B cell (primary cell): ENCODE measurements at regions not wholly inside any gene's neighbourhood (a gene's known extent, or its start where the extent isn't known, plus 50 kb on each side); places are given as distances from the start of the nearest gene placed in this dataset.

Source experiments
- EZH2 ChIP-seq: IDR thresholded peaks from 2 replicates; pipeline ENCODE4 v1.6.1; 2012; ENCODE audit warnings: borderline replicate concordance, low read depth, mild to moderate bottlenecking, moderate library complexity, low read length; ENCODE audit not compliant: insufficient read depth, poor library complexity, severe bottlenecking
- TF ChIP-seq, protein P1 (sequence below): fragments of 200-600 bp; IDR thresholded peaks from one replicate; pipeline ENCODE4 v1.8.0; 2022; ENCODE audit warnings: antibody characterized with exemption, mild to moderate bottlenecking

DNA sequence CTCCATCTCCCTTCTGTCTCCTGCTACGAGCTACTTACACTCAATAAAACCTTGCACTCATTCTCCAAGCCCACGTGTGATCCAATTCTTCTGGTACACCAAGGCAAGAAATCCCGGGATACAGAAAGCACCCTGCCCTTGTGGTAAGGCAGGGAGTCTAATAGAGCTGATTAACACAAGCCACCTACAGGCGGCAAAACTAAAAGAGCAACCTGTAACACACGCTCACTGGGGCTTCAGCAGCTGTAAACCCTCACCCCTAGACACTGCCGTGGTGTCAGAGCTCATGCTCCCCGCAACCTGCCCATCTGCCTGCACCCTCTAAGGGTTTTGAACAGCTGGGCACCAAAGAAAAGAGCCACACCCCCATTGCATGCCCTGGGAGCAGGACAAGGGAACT is 755.4 kb upstream of the HTR2C start:
- TF ChIP-seq, protein P1, sequence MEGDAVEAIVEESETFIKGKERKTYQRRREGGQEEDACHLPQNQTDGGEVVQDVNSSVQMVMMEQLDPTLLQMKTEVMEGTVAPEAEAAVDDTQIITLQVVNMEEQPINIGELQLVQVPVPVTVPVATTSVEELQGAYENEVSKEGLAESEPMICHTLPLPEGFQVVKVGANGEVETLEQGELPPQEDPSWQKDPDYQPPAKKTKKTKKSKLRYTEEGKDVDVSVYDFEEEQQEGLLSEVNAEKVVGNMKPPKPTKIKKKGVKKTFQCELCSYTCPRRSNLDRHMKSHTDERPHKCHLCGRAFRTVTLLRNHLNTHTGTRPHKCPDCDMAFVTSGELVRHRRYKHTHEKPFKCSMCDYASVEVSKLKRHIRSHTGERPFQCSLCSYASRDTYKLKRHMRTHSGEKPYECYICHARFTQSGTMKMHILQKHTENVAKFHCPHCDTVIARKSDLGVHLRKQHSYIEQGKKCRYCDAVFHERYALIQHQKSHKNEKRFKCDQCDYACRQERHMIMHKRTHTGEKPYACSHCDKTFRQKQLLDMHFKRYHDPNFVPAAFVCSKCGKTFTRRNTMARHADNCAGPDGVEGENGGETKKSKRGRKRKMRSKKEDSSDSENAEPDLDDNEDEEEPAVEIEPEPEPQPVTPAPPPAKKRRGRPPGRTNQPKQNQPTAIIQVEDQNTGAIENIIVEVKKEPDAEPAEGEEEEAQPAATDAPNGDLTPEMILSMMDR = no peak
- no peak for TF ChIP-seq EZH2
